HCT116 (cell line): ENCODE measurements at regions not wholly inside any gene's neighbourhood (a gene's known extent, or its start where the extent isn't known, plus 50 kb on each side); places are given as distances from the start of the nearest gene placed in this dataset.

Source experiments
- ATAC-seq: fragments of 200-7000 bp; cut with Tn5 transposase; 2 replicates; pipeline ENCODE4 v1.9.1; 2020; ENCODE audit warnings: mild to moderate bottlenecking, moderate library complexity
- BruUV-seq: library from RNA; stranded (reverse); fragments of 400-500 nt; replicated peaks from 2 replicates; lab custom pipeline; 2021; lab: Mats Ljungman, UMichigan
- CTCF ChIA-PET: fragments of 300-600 bp; sonication (Branson Sonifier 250); formaldehyde crosslinking; loops from one replicate; lab custom pipeline; 2021; ENCODE audit warnings: antibody characterized with exemption; lab: Charles Lee
- POLR2A ChIA-PET: fragments of 300-600, 350-600 bp; sonication (Branson Sonifier 250); formaldehyde crosslinking; loops from one replicate; lab custom pipeline; 2021; ENCODE audit warnings: antibody characterized with exemption; lab: Charles Lee
- RAD21 ChIA-PET, 2 experiments: fragments of 300-600 bp; sonication (Branson Sonifier 250); formaldehyde crosslinking; loops; one replicate each; lab custom pipeline; 2023; ENCODE audit warnings: low total read pairs in 2 of 2; ENCODE audit not compliant: uncharacterized antibody in 2 of 2, unreplicated experiment in 2 of 2, low non-redundant PET in 1 of 2; lab: Charles Lee
- DNase-seq: peaks from one replicate; pipeline ENCODE4 v3.0.0-alpha.2; 2010; ENCODE audit warnings: low read depth, low spot score
- H2AFZ ChIP-seq: fragments of 200-600 bp; shearing (Covaris generic), sonication (generic); 2 replicates; pipeline ENCODE4 v1.6.1; 2017; ENCODE audit warnings: low read depth, mixed run types, mixed read lengths, antibody characterized with exemption, low read length; ENCODE audit not compliant: poor library complexity, severe bottlenecking
- H3K27ac ChIP-seq: 2 replicates; pipeline ENCODE4 v1.5.1; 2012; ENCODE audit warnings: low read depth, low read length
- H3K27me3 ChIP-seq: fragments of 200-600 bp; sonication (generic); 2 replicates; pipeline ENCODE4 v1.6.1; 2016; ENCODE audit warnings: mixed run types, low read length, mixed read lengths; ENCODE audit not compliant: insufficient read depth
- H3K36me3 ChIP-seq, 2 experiments: fragments of 200-500 bp in 1 of 2; fragments of 200-600 bp in 1 of 2; sonication (Bioruptor generic) in 1 of 2; sonication (generic) in 1 of 2; 2 replicates each; pipeline versions ENCODE4 v1.5.1 to v1.6.1; 2014 to 2016; ENCODE audit warnings: low read length in 2 of 2, inconsistent platforms in 1 of 2, mixed read lengths in 1 of 2, mixed run types in 1 of 2; ENCODE audit not compliant: insufficient read depth in 2 of 2, control insufficient read depth in 1 of 2
- H3K4me1 ChIP-seq, 2 experiments: fragments of 200-600 bp in 1 of 2; sonication (generic) in 1 of 2; 2 replicates each; pipeline versions ENCODE4 v1.5.1 to v1.6.1; 2012 to 2017; ENCODE audit warnings: low read length in 2 of 2, inconsistent platforms in 1 of 2, mild to moderate bottlenecking in 1 of 2, mixed read lengths in 1 of 2, mixed run types in 1 of 2, moderate library complexity in 1 of 2; ENCODE audit not compliant: insufficient read depth in 2 of 2, control insufficient read depth in 1 of 2
- H3K4me2 ChIP-seq: fragments of 200-600 bp; sonication (generic); 2 replicates; pipeline ENCODE4 v1.6.1; 2017; ENCODE audit warnings: mixed run types, low read length, mixed read lengths
- H3K4me3 ChIP-seq, 2 experiments: fragments of 200-600 bp in 1 of 2; sonication (generic) in 1 of 2; replicated peaks in 1 of 2; 2 replicates each; pipeline ENCODE4 v1.5.1; 2011 to 2016; ENCODE audit warnings: low read length in 2 of 2, control low read depth in 1 of 2, low read depth in 1 of 2, mild to moderate bottlenecking in 1 of 2, mixed read lengths in 1 of 2, mixed run types in 1 of 2
- H3K79me2 ChIP-seq: fragments of 200-600 bp; sonication (generic); 2 replicates; pipeline ENCODE4 v1.6.1; 2017; ENCODE audit warnings: mild to moderate bottlenecking, mixed run types, low read length, moderate library complexity, mixed read lengths; ENCODE audit not compliant: insufficient read depth
- H3K9ac ChIP-seq: fragments of 200-600 bp; sonication (generic); 2 replicates; pipeline ENCODE4 v1.6.1; 2016; ENCODE audit warnings: low read length, mixed read lengths
- H3K9me2 ChIP-seq: fragments of 200-600 bp; sonication (generic), shearing (Covaris generic); 2 replicates; pipeline ENCODE4 v1.6.1; 2017; ENCODE audit warnings: mixed run types, mild to moderate bottlenecking, moderate library complexity; ENCODE audit not compliant: insufficient read depth
- H3K9me3 ChIP-seq, 2 experiments: fragments of 200-500 bp in 1 of 2; fragments of 200-600 bp in 1 of 2; sonication (Bioruptor generic) in 1 of 2; sonication (generic) in 1 of 2; 2 replicates each; pipeline ENCODE4 v1.6.1; 2014 to 2017; ENCODE audit warnings: low read length in 2 of 2, mixed read lengths in 2 of 2, inconsistent platforms in 1 of 2, low read depth in 1 of 2, mild to moderate bottlenecking in 1 of 2, mixed run types in 1 of 2, moderate library complexity in 1 of 2; ENCODE audit not compliant: control insufficient read depth in 1 of 2, insufficient read depth in 1 of 2
- H4K20me1 ChIP-seq: fragments of 200-600 bp; sonication (generic), shearing (Covaris generic); 2 replicates; pipeline ENCODE4 v1.6.1; 2017; ENCODE audit warnings: mixed run types, mild to moderate bottlenecking, moderate library complexity; ENCODE audit not compliant: insufficient read depth
- CBX3 ChIP-seq: IDR thresholded peaks from 2 replicates; pipeline ENCODE4 v1.6.1; 2012; ENCODE audit warnings: low read depth
- EGR1 ChIP-seq: IDR thresholded peaks from 2 replicates; pipeline ENCODE4 v1.6.1; 2012; ENCODE audit warnings: low read depth
- FOSL1 ChIP-seq: IDR thresholded peaks from 2 replicates; pipeline ENCODE4 v1.6.1; 2012; ENCODE audit warnings: low read depth
- RAD21 ChIP-seq: IDR thresholded peaks from 2 replicates; pipeline ENCODE4 v1.6.1; 2012; ENCODE audit warnings: low read depth, mild to moderate bottlenecking
- REST ChIP-seq: IDR thresholded peaks from 2 replicates; pipeline ENCODE4 v1.6.1; 2012; ENCODE audit warnings: low read depth
- SRF ChIP-seq: IDR thresholded peaks from 2 replicates; pipeline ENCODE4 v1.6.1; 2012; ENCODE audit warnings: low read depth
- ZFX ChIP-seq: fragments of 450-650 bp; IDR thresholded peaks from 2 replicates; pipeline ENCODE4 v1.6.1; 2017
- intact Hi-C: fragments of 100-400 bp; cut with micrococcal nuclease; formaldehyde crosslinking; loops from 2 replicates; pipeline ENCODE4 v1.10.0; 2022

GRCh38 chr4:16417198-16417597, 190.9 kb upstream of the TAPT1 start (continued):
- TF ChIP-seq REST = no peak
- no peak for TF ChIP-seq CBX3
- TF ChIP-seq EGR1 = no peak
- TF ChIP-seq RAD21 = no peak

GRCh38 chr4:16416601-16417000, 190.3 kb upstream of the TAPT1 start:
- BruUV-seq = no TSS peak
- ATAC-seq (no peak), DNase-seq (no peak)
- H3K4me2 ChIP-seq = no peak overlapping the region
- peaks cover 24% of the 10 kb centered on the region for H3K27me3 ChIP-seq
- H3K36me3 ChIP-seq = no peaks in the 10 kb centered on the region
- H3K4me1 ChIP-seq = no peaks in the 10 kb centered on the region
- no peaks in the 10 kb centered on the region for H3K9me3 ChIP-seq
- no peak overlapping the region for H3K4me3 ChIP-seq
- H3K9ac ChIP-seq = no peak overlapping the region
- H4K20me1 ChIP-seq = no peaks in the 10 kb centered on the region
- intact Hi-C loops = no loop called here
- no peaks in the 10 kb centered on the region for H3K79me2 ChIP-seq
- H3K9me2 ChIP-seq = no peaks in the 10 kb centered on the region
- CTCF ChIA-PET = no interaction called here
- no peak overlapping the region for H3K27ac ChIP-seq
- TF ChIP-seq FOSL1 (no peak), ZFX (no peak), SRF (no peak)
- H2AFZ ChIP-seq = no peak overlapping the region
- RAD21 ChIA-PET = no interaction called here
- POLR2A ChIA-PET = no interaction called here
